Liver (tissue), 8 donors: ENCODE measurements at regions not wholly inside any gene's neighbourhood (a gene's known extent, or its start where the extent isn't known, plus 50 kb on each side); places are given as distances from the start of the nearest gene placed in this dataset.

Experiments used
- DNase-seq: peaks from one replicate; pipeline ENCODE4 v3.0.0-alpha.2; 2017; ENCODE audit warnings: low spot score
- H3K27ac ChIP-seq, 2 donors: one replicate each; pipeline ENCODE4 v1.7.0; 2013; ENCODE audit warnings: inconsistent platforms in 2 of 2, low read length in 2 of 2, control low read depth in 1 of 2, low read depth in 1 of 2, mild to moderate bottlenecking in 1 of 2
- H3K27me3 ChIP-seq, 4 donors: one replicate each; pipeline versions ENCODE4 v1.6.1 to v1.7.0; 2013; ENCODE audit warnings: low read length in 3 of 4, inconsistent platforms in 1 of 4, mild to moderate bottlenecking in 1 of 4, moderate library complexity in 1 of 4; ENCODE audit not compliant: control insufficient read depth in 4 of 4, insufficient read depth in 4 of 4
- H3K36me3 ChIP-seq, 4 donors: one replicate each; pipeline versions ENCODE4 v1.6.1 to v1.7.0; 2013; ENCODE audit warnings: low read length in 3 of 4, mild to moderate bottlenecking in 3 of 4, low read depth in 1 of 4, moderate library complexity in 1 of 4; ENCODE audit not compliant: control insufficient read depth in 4 of 4, insufficient read depth in 3 of 4
- H3K4me1 ChIP-seq, 4 donors: one replicate each; pipeline versions ENCODE4 v1.6.1 to v1.7.0; 2013; ENCODE audit warnings: low read length in 3 of 4, mild to moderate bottlenecking in 3 of 4, moderate library complexity in 1 of 4; ENCODE audit not compliant: control insufficient read depth in 4 of 4, insufficient read depth in 4 of 4
- H3K4me3 ChIP-seq, 3 donors: one replicate each; pipeline versions ENCODE4 v1.6.1 to v1.7.0; 2013; ENCODE audit warnings: low read length in 3 of 3, control low read depth in 1 of 3, low read depth in 1 of 3, mild to moderate bottlenecking in 1 of 3
- H3K9ac ChIP-seq, 2 donors: one replicate each; pipeline ENCODE4 v1.7.0; 2013; ENCODE audit warnings: low read length in 2 of 2, mild to moderate bottlenecking in 2 of 2, moderate library complexity in 2 of 2, control low read depth in 1 of 2, low read depth in 1 of 2
- H3K9me3 ChIP-seq, 4 donors: one replicate each; pipeline versions ENCODE4 v1.6.1 to v1.7.0; 2013; ENCODE audit warnings: low read length in 3 of 4; ENCODE audit not compliant: control insufficient read depth in 4 of 4
- EGR1 ChIP-seq, 2 donors: IDR thresholded peaks; 2 replicates each; pipeline ENCODE4 v1.6.1; 2016 to 2018; ENCODE audit warnings: antibody characterized with exemption in 2 of 2, low read depth in 2 of 2
- FOXA1 ChIP-seq: IDR thresholded peaks from 2 replicates; pipeline ENCODE4 v1.6.1; 2016; ENCODE audit warnings: antibody characterized with exemption
- FOXA2 ChIP-seq: IDR thresholded peaks from 2 replicates; pipeline ENCODE4 v1.6.1; 2016; ENCODE audit warnings: antibody characterized with exemption
- GABPA ChIP-seq, 2 donors: IDR thresholded peaks in 1 of 2; conservative IDR thresholded peaks in 1 of 2; 2 replicates each; pipeline ENCODE4 v1.6.1; 2016; ENCODE audit warnings: antibody characterized with exemption in 2 of 2, mild to moderate bottlenecking in 1 of 2, moderate library complexity in 1 of 2
- HNF4A ChIP-seq, 2 donors: conservative IDR thresholded peaks; 2 replicates each; pipeline ENCODE4 v1.6.1; 2016; ENCODE audit warnings: antibody characterized with exemption in 2 of 2, mild to moderate bottlenecking in 2 of 2
- HNF4G ChIP-seq: IDR thresholded peaks from 2 replicates; pipeline ENCODE4 v1.6.1; 2016; ENCODE audit warnings: antibody characterized with exemption
- JUND ChIP-seq, 2 donors: IDR thresholded peaks; 2 replicates each; pipeline ENCODE4 v1.6.1; 2016; ENCODE audit warnings: antibody characterized with exemption in 2 of 2
- MAX ChIP-seq: IDR thresholded peaks from 2 replicates; pipeline ENCODE4 v1.6.1; 2016; ENCODE audit warnings: antibody characterized with exemption
- NR2F2 ChIP-seq: IDR thresholded peaks from 2 replicates; pipeline ENCODE4 v1.6.1; 2016; ENCODE audit warnings: antibody characterized with exemption
- RAD21 ChIP-seq, 2 donors: IDR thresholded peaks; 2 replicates each; pipeline ENCODE4 v1.6.1; 2016; ENCODE audit warnings: antibody characterized with exemption in 2 of 2, mild to moderate bottlenecking in 2 of 2
- RXRA ChIP-seq, 2 donors: IDR thresholded peaks; 2 replicates each; pipeline ENCODE4 v1.6.1; 2017 to 2018; ENCODE audit warnings: antibody characterized with exemption in 2 of 2, mild to moderate bottlenecking in 1 of 2
- SP1 ChIP-seq: IDR thresholded peaks from 2 replicates; pipeline ENCODE4 v1.6.1; 2018; ENCODE audit warnings: antibody characterized with exemption, mild to moderate bottlenecking
- TAF1 ChIP-seq: conservative IDR thresholded peaks from 2 replicates; pipeline ENCODE4 v1.6.1; 2016; ENCODE audit warnings: antibody characterized with exemption, mild to moderate bottlenecking
- YY1 ChIP-seq: IDR thresholded peaks from 2 replicates; pipeline ENCODE4 v1.6.1; 2016; ENCODE audit warnings: antibody characterized with exemption, mild to moderate bottlenecking
- WGBS: extraction: QIAGEN DNeasy Blood & Tissue Kit; methylation state at CpG from one replicate; pipeline ENCODE4 v1.1.7; 2013; 5-methylcytosine and 5-hydroxymethylcytosine counted together
- TF ChIP-seq, protein P1 (sequence below): IDR thresholded peaks from 2 replicates; pipeline ENCODE4 v1.6.1; 2016; ENCODE audit warnings: antibody characterized with exemption
- TF ChIP-seq, protein P2 (sequence below): IDR thresholded peaks from 2 replicates; pipeline ENCODE4 v1.6.1; 2016; ENCODE audit warnings: antibody characterized with exemption
- TF ChIP-seq, protein P3 (sequence below): fragments of 150-350 bp; IDR thresholded peaks from 2 replicates; pipeline ENCODE4 v1.5.1; 2017; ENCODE audit warnings: improper control_type of control experiment, low read depth, low read length; ENCODE audit not compliant: missing input control
- TF ChIP-seq, protein P4 (sequence below): IDR thresholded peaks from 2 replicates; pipeline ENCODE4 v1.6.1; 2016; ENCODE audit warnings: antibody characterized with exemption, mild to moderate bottlenecking
- donor health status: healthy.
- donor health status: healthy.
- donor health status: healthy.
- donor health status: healthy.
- donor health status: healthy.

DNA sequence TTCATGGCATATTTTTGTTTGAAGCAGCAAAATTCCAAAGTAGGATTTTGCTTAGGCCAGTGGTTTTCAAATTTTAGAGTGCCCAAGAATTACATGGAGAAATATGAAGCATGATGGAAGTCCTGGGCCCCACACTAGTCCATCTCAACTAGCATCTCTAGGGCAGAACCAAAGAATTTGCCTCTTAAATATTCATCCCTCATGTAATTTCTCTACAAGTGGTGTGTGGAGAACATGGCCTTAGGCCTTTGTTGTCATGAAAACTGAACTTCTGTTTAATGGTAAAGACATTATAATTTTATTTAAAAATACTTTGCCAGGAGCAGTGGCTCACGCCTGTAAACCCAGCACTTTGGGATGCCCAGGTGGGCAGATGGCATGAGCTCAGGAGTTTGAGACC is 75.9 kb upstream of the CCNG1 start:
- H3K36me3 ChIP-seq, result no peaks in the 10 kb centered on the region
- no peak overlapping the region for H3K9ac ChIP-seq
- 82% methylated on average over 1 of the region's 1 CpG for WGBS
- TF ChIP-seq JUND (IDR thresholded peaks at IDR 0.05) (no peak), FOXA1 (no peak), YY1 (no peak)
- no peak for DNase-seq
- H3K9me3 ChIP-seq, result peaks cover 0 to 7% (median 3%) of the 10 kb centered on the region in 4 donors
- H3K4me3 ChIP-seq, result no peak overlapping the region
- H3K27me3 ChIP-seq, result no peaks in the 10 kb centered on the region
- H3K4me1 ChIP-seq, result peaks cover 0 to 5% (median 0%) of the 10 kb centered on the region in 4 donors
- H3K27ac ChIP-seq, result no peak overlapping the region

- peaks cover 0 to 7% (median 3%) of the 10 kb centered on the region in 4 donors for H3K9me3 ChIP-seq
- H3K36me3 ChIP-seq, result no peaks in the 10 kb centered on the region
- WGBS, result 42% methylated on average over 2 of the region's 2 CpGs
- H3K27ac ChIP-seq, result no peak overlapping the region
- H3K9ac ChIP-seq, result no peak overlapping the region
- no peak overlapping the region for H3K4me3 ChIP-seq
- no peak for DNase-seq
- no peaks in the 10 kb centered on the region for H3K27me3 ChIP-seq
- peaks cover 0 to 5% (median 0%) of the 10 kb centered on the region in 4 donors for H3K4me1 ChIP-seq
- TF ChIP-seq RXRA (IDR thresholded peaks at IDR 0.05), result no peak
- TF ChIP-seq TAF1, result no peak
- TF ChIP-seq RAD21 (IDR thresholded peaks at IDR 0.05), result no peak
- TF ChIP-seq JUND (IDR thresholded peaks at IDR 0.05), result no peak
- TF ChIP-seq MAX, result no peak
- TF ChIP-seq, protein P1, sequence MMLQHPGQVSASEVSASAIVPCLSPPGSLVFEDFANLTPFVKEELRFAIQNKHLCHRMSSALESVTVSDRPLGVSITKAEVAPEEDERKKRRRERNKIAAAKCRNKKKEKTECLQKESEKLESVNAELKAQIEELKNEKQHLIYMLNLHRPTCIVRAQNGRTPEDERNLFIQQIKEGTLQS, result no peak
- no peak for TF ChIP-seq HNF4G
- no peak for TF ChIP-seq FOXA2
- TF ChIP-seq, protein P2, sequence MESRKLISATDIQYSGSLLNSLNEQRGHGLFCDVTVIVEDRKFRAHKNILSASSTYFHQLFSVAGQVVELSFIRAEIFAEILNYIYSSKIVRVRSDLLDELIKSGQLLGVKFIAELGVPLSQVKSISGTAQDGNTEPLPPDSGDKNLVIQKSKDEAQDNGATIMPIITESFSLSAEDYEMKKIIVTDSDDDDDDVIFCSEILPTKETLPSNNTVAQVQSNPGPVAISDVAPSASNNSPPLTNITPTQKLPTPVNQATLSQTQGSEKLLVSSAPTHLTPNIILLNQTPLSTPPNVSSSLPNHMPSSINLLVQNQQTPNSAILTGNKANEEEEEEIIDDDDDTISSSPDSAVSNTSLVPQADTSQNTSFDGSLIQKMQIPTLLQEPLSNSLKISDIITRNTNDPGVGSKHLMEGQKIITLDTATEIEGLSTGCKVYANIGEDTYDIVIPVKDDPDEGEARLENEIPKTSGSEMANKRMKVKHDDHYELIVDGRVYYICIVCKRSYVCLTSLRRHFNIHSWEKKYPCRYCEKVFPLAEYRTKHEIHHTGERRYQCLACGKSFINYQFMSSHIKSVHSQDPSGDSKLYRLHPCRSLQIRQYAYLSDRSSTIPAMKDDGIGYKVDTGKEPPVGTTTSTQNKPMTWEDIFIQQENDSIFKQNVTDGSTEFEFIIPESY, result no peak
- TF ChIP-seq GABPA (IDR thresholded peaks at IDR 0.05 in 1 of 2, conservative IDR thresholded peaks at IDR 0.05 in 1 of 2), result no peak
- TF ChIP-seq, protein P3, sequence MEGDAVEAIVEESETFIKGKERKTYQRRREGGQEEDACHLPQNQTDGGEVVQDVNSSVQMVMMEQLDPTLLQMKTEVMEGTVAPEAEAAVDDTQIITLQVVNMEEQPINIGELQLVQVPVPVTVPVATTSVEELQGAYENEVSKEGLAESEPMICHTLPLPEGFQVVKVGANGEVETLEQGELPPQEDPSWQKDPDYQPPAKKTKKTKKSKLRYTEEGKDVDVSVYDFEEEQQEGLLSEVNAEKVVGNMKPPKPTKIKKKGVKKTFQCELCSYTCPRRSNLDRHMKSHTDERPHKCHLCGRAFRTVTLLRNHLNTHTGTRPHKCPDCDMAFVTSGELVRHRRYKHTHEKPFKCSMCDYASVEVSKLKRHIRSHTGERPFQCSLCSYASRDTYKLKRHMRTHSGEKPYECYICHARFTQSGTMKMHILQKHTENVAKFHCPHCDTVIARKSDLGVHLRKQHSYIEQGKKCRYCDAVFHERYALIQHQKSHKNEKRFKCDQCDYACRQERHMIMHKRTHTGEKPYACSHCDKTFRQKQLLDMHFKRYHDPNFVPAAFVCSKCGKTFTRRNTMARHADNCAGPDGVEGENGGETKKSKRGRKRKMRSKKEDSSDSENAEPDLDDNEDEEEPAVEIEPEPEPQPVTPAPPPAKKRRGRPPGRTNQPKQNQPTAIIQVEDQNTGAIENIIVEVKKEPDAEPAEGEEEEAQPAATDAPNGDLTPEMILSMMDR, result no peak
- TF ChIP-seq FOXA1, result no peak
- no peak for TF ChIP-seq SP1
- no peak for TF ChIP-seq EGR1 (IDR thresholded peaks at IDR 0.05; ENCODE audit: low read depth in 2 of 2)
- no peak for TF ChIP-seq HNF4A (conservative IDR thresholded peaks at IDR 0.05)
- TF ChIP-seq, protein P4, sequence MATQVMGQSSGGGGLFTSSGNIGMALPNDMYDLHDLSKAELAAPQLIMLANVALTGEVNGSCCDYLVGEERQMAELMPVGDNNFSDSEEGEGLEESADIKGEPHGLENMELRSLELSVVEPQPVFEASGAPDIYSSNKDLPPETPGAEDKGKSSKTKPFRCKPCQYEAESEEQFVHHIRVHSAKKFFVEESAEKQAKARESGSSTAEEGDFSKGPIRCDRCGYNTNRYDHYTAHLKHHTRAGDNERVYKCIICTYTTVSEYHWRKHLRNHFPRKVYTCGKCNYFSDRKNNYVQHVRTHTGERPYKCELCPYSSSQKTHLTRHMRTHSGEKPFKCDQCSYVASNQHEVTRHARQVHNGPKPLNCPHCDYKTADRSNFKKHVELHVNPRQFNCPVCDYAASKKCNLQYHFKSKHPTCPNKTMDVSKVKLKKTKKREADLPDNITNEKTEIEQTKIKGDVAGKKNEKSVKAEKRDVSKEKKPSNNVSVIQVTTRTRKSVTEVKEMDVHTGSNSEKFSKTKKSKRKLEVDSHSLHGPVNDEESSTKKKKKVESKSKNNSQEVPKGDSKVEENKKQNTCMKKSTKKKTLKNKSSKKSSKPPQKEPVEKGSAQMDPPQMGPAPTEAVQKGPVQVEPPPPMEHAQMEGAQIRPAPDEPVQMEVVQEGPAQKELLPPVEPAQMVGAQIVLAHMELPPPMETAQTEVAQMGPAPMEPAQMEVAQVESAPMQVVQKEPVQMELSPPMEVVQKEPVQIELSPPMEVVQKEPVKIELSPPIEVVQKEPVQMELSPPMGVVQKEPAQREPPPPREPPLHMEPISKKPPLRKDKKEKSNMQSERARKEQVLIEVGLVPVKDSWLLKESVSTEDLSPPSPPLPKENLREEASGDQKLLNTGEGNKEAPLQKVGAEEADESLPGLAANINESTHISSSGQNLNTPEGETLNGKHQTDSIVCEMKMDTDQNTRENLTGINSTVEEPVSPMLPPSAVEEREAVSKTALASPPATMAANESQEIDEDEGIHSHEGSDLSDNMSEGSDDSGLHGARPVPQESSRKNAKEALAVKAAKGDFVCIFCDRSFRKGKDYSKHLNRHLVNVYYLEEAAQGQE, result no peak
- no peak for TF ChIP-seq YY1
- TF ChIP-seq NR2F2, result no peak
These were observed 74.5 kb upstream of the CCNG1 start for GRCh38 chr5:163362840-163363371.
